Common myeloid progenitor, CD34-positive (primary cell): ENCODE measurements at regions not wholly inside any gene's neighbourhood (a gene's known extent, or its start where the extent isn't known, plus 50 kb on each side); places are given as distances from the start of the nearest gene placed in this dataset.

Source experiments
- CTCF ChIA-PET: fragments of 350-600 bp; sonication (Branson Sonifier 250); formaldehyde crosslinking; loops from one replicate; lab custom pipeline; 2021; ENCODE audit warnings: antibody characterized with exemption; lab: Charles Lee
- POLR2A ChIA-PET: fragments of 350-600 bp; sonication (Branson Sonifier 250); formaldehyde crosslinking; loops from one replicate; lab custom pipeline; 2021; ENCODE audit warnings: antibody characterized with exemption; lab: Charles Lee
- DNase-seq, 3 donors: peaks; one replicate each; pipeline versions ENCODE4 v3.0.0 to v3.0.0-alpha.2; 2013
- H3K27ac ChIP-seq, 2 experiments: 1 replicate in 1 of 2; 2 replicates in 1 of 2; pipeline ENCODE4 v1.7.0; 2013; ENCODE audit warnings: inconsistent platforms in 2 of 2, low read length in 2 of 2, mild to moderate bottlenecking in 2 of 2, low read depth in 1 of 2, moderate library complexity in 1 of 2; ENCODE audit not compliant: severe bottlenecking in 2 of 2, insufficient read depth in 1 of 2, poor library complexity in 1 of 2
- H3K27me3 ChIP-seq, 5 experiments: replicated peaks in 2 of 5; 1 replicate in 3 of 5; 2 replicates in 2 of 5; pipeline versions ENCODE4 v1.6.1 to v1.7.0; 2013; ENCODE audit warnings: low read length in 4 of 5, mild to moderate bottlenecking in 2 of 5, moderate library complexity in 2 of 5, inconsistent platforms in 1 of 5; ENCODE audit not compliant: insufficient read depth in 5 of 5, control insufficient read depth in 4 of 5
- H3K36me3 ChIP-seq, 4 experiments: 1 replicate in 2 of 4; 2 replicates in 2 of 4; pipeline versions ENCODE4 v1.6.1 to v1.7.0; 2013; ENCODE audit warnings: low read length in 3 of 4, control low read depth in 1 of 4, mild to moderate bottlenecking in 1 of 4; ENCODE audit not compliant: control insufficient read depth in 4 of 4, insufficient read depth in 4 of 4
- H3K4me1 ChIP-seq, 4 experiments: 1 replicate in 3 of 4; 2 replicates in 1 of 4; pipeline versions ENCODE4 v1.6.1 to v1.7.1; 2013; ENCODE audit warnings: low read length in 3 of 4, mild to moderate bottlenecking in 3 of 4, control low read depth in 1 of 4, inconsistent platforms in 1 of 4, moderate library complexity in 1 of 4; ENCODE audit not compliant: control insufficient read depth in 4 of 4, insufficient read depth in 4 of 4; ENCODE audit errors: control extremely low read depth in 1 of 4
- H3K4me3 ChIP-seq, 7 experiments: 1 replicate in 4 of 7; 2 replicates in 3 of 7; pipeline versions ENCODE4 v1.5.1 to v1.7.0; 2013; ENCODE audit warnings: mild to moderate bottlenecking in 7 of 7, low read length in 6 of 7, moderate library complexity in 6 of 7, inconsistent platforms in 2 of 7, low read depth in 2 of 7, control low read depth in 1 of 7; ENCODE audit not compliant: insufficient read depth in 4 of 7, control insufficient read depth in 1 of 7; ENCODE audit errors: extremely low read depth in 1 of 7
- H3K9me3 ChIP-seq, 5 experiments: 1 replicate in 4 of 5; 2 replicates in 1 of 5; pipeline versions ENCODE4 v1.6.1 to v1.7.1; 2013; ENCODE audit warnings: low read length in 4 of 5, mild to moderate bottlenecking in 2 of 5, inconsistent platforms in 1 of 5, low read depth in 1 of 5, moderate library complexity in 1 of 5; ENCODE audit not compliant: control insufficient read depth in 4 of 5, insufficient read depth in 2 of 5; ENCODE audit errors: control extremely low read depth in 1 of 5
- WGBS: methylation state at CpG from one replicate; pipeline ENCODE4 v1.1.5; 2013; ENCODE audit not compliant: insufficient coverage; 5-methylcytosine and 5-hydroxymethylcytosine counted together

- Histone ChIP-seq H3K27me3 (peaks cover 0 to 4% (median 0%) of the 10 kb centered on the region in 5 experiments), H3K4me3 (no peak overlapping the region), H3K27ac (no peak overlapping the region), H3K36me3 (no peaks in the 10 kb centered on the region), H3K9me3 (no peaks in the 10 kb centered on the region), H3K4me1 (no peaks in the 10 kb centered on the region)
- no peak for DNase-seq
- POLR2A ChIA-PET, result no interaction called here
- CTCF ChIA-PET, result interaction anchor here (1.5 kb wide), 1 partner anchor 9 kb away, joined by 3 read pairs; no protein-coding TSS in a partner anchor
These were observed 265.7 kb upstream of the FAM241A start for GRCh38 chr4:111879539-111879938.

GRCh38 chr4:111880116-111880515 lies 265.1 kb upstream of the FAM241A start:
- 82% methylated on average over 1 of the region's 4 CpGs for WGBS
- no peak for DNase-seq
- H3K4me1 ChIP-seq, result no peaks in the 10 kb centered on the region
- H3K9me3 ChIP-seq, result no peaks in the 10 kb centered on the region
- H3K36me3 ChIP-seq, result no peaks in the 10 kb centered on the region
- peaks cover 0 to 4% (median 0%) of the 10 kb centered on the region in 5 experiments for H3K27me3 ChIP-seq
- H3K27ac ChIP-seq, result no peak overlapping the region
- ChIA-PET CTCF (interaction anchor here (1.5 kb wide), 1 partner anchor 9 kb away, joined by 3 read pairs; no protein-coding TSS in a partner anchor), POLR2A (no interaction called here)
- no peak overlapping the region for H3K4me3 ChIP-seq

- ChIA-PET CTCF (no interaction called here), POLR2A (no interaction called here)
- Histone ChIP-seq H3K9me3 (no peaks in the 10 kb centered on the region), H3K4me3 (no peak overlapping the region), H3K36me3 (no peaks in the 10 kb centered on the region), H3K4me1 (no peaks in the 10 kb centered on the region), H3K27ac (no peak overlapping the region), H3K27me3 (no peaks in the 10 kb centered on the region)
- no peak for DNase-seq
- no CpG with 5 or more reads among the region's 1 CpG for WGBS
These were observed 261.7 kb upstream of the FAM241A start for GRCh38 chr4:111883557-111883999.

GRCh38 chr4:111890412-111890811 lies 254.8 kb upstream of the FAM241A start:
- ChIA-PET CTCF (no interaction called here), POLR2A (no interaction called here)
- WGBS, result 93% methylated on average over 2 of the region's 4 CpGs

GRCh38 chr4:111905511-111905910 lies 239.7 kb upstream of the FAM241A start:
- CTCF ChIA-PET, result no interaction called here
- DNase-seq, result no peak
- 100% methylated on average over 3 of the region's 4 CpGs for WGBS
- Histone ChIP-seq H3K27me3 (no peaks in the 10 kb centered on the region), H3K36me3 (no peaks in the 10 kb centered on the region), H3K4me1 (no peaks in the 10 kb centered on the region), H3K9me3 (no peaks in the 10 kb centered on the region), H3K27ac (no peak overlapping the region), H3K4me3 (no peak overlapping the region)
- POLR2A ChIA-PET, result no interaction called here

More at GRCh38 chr4:111890412-111890811, 254.8 kb upstream of the FAM241A start:
- no peaks in the 10 kb centered on the region for H3K27me3 ChIP-seq
- H3K9me3 ChIP-seq, result peaks cover 0 to 4% (median 0%) of the 10 kb centered on the region in 5 experiments
- no peak overlapping the region for H3K27ac ChIP-seq
- H3K4me1 ChIP-seq, result no peaks in the 10 kb centered on the region
- H3K4me3 ChIP-seq, result no peak overlapping the region
- H3K36me3 ChIP-seq, result no peaks in the 10 kb centered on the region
- no peak for DNase-seq

GRCh38 chr4:111919639-111920038 lies 225.6 kb upstream of the FAM241A start:
- Histone ChIP-seq H3K27ac (no peak overlapping the region), H3K4me1 (no peaks in the 10 kb centered on the region), H3K4me3 (no peak overlapping the region), H3K36me3 (no peaks in the 10 kb centered on the region), H3K9me3 (no peaks in the 10 kb centered on the region), H3K27me3 (peaks cover 0 to 2% (median 0%) of the 10 kb centered on the region in 5 experiments)
- no peak for DNase-seq
- WGBS, result 100% methylated on average over 1 of the region's 1 CpG
- CTCF ChIA-PET, result no interaction called here
- POLR2A ChIA-PET, result no interaction called here

- Histone ChIP-seq H3K36me3 (no peaks in the 10 kb centered on the region), H3K27ac (no peak overlapping the region), H3K27me3 (peaks cover 0 to 2% (median 0%) of the 10 kb centered on the region in 5 experiments), H3K4me1 (no peaks in the 10 kb centered on the region), H3K4me3 (no peak overlapping the region), H3K9me3 (no peaks in the 10 kb centered on the region)
- ChIA-PET POLR2A (no interaction called here), CTCF (no interaction called here)
- DNase-seq, result no peak
- WGBS, result 85% methylated on average over 2 of the region's 3 CpGs
These were observed 223.5 kb upstream of the FAM241A start for GRCh38 chr4:111921714-111922113.
